Endometrium (tissue), 2 donors: ENCODE measurements at regions not wholly inside any gene's neighbourhood (a gene's known extent, or its start where the extent isn't known, plus 50 kb on each side); places are given as distances from the start of the nearest gene placed in this dataset.

Source experiments
- FAIRE-seq: peaks from 2 replicates; lab custom pipeline; 2012; peaks lifted over from hg19 to GRCh38; lab: Jason Lieb, UNC
- donor health status: control.
- donor health status: control.

- FAIRE-seq, result no peak
Measured at GRCh38 chr16:16790597-16790996, 411.7 kb downstream of the NPIPA7 start.

GRCh38 chr16:16791051-16791450 is 412.1 kb downstream of the NPIPA7 start:
- no peak for FAIRE-seq

- no peak for FAIRE-seq
Measured at GRCh38 chr16:16797239-16797638, 418.3 kb downstream of the NPIPA7 start.

GRCh38 chr16:16798504-16798903 is 419.6 kb downstream of the NPIPA7 start:
- FAIRE-seq, result no peak

- FAIRE-seq, result no peak
Measured at GRCh38 chr16:16805809-16806208, 426.9 kb downstream of the NPIPA7 start.

- FAIRE-seq, result no peak
Measured at GRCh38 chr16:16815641-16816040, 436.7 kb downstream of the NPIPA7 start.

- no peak for FAIRE-seq
Measured at GRCh38 chr16:16817196-16817595, 438.3 kb downstream of the NPIPA7 start.

- no peak for FAIRE-seq
Measured at GRCh38 chr16:16821261-16821660, 442.3 kb downstream of the NPIPA7 start.

- no peak for FAIRE-seq
Measured at GRCh38 chr16:16828913-16829398, 450.0 kb downstream of the NPIPA7 start.

- no peak for FAIRE-seq
Measured at GRCh38 chr16:16830401-16830800, 451.5 kb downstream of the NPIPA7 start.

GRCh38 chr16:16830973-16831372 is 452.0 kb downstream of the NPIPA7 start:
- FAIRE-seq, result no peak

- FAIRE-seq, result no peak
Measured at GRCh38 chr16:16833165-16833564, 454.2 kb downstream of the NPIPA7 start.

GRCh38 chr16:16850274-16850673 is 471.3 kb downstream of the NPIPA7 start:
- no peak for FAIRE-seq

GRCh38 chr16:16857012-16857411 is 478.1 kb downstream of the NPIPA7 start:
- FAIRE-seq, result no peak

- no peak for FAIRE-seq
Measured at GRCh38 chr16:16857603-16858283, 478.8 kb downstream of the NPIPA7 start.

GRCh38 chr16:16861546-16861945 is 482.6 kb downstream of the NPIPA7 start:
- FAIRE-seq, result no peak

GRCh38 chr16:16863672-16864071 is 484.7 kb downstream of the NPIPA7 start:
- FAIRE-seq, result no peak

- no peak for FAIRE-seq
Measured at GRCh38 chr16:16864536-16864935, 485.6 kb downstream of the NPIPA7 start.

GRCh38 chr16:16865374-16865773 is 486.4 kb downstream of the NPIPA7 start:
- FAIRE-seq, result no peak

GRCh38 chr16:16867973-16868372 is 489.0 kb downstream of the NPIPA7 start:
- FAIRE-seq, result no peak

- FAIRE-seq, result no peak
Measured at GRCh38 chr16:16868727-16869126, 489.8 kb downstream of the NPIPA7 start.

- no peak for FAIRE-seq
Measured at GRCh38 chr16:16869746-16870145, 490.8 kb downstream of the NPIPA7 start.

GRCh38 chr16:16871196-16871595 is 492.3 kb downstream of the NPIPA7 start:
- no peak for FAIRE-seq

- no peak for FAIRE-seq
Measured at GRCh38 chr16:16877061-16877460, 498.1 kb downstream of the NPIPA7 start.
